Posterior vena cava (tissue), 2 donors: ENCODE measurements at regions not wholly inside any gene's neighbourhood (a gene's known extent, or its start where the extent isn't known, plus 50 kb on each side); places are given as distances from the start of the nearest gene placed in this dataset.
"Not testable (repeated sequence)": the region's sequence is repeated elsewhere in the genome, so short reads cannot be mapped to it uniquely, and the experiment has no call there.

Source experiments
- DNase-seq: peaks from one replicate; pipeline ENCODE4 v3.0.0-alpha.2; 2020; ENCODE audit warnings: low spot score
- intact Hi-C, 2 donors: fragments of 100-400 bp; cut with DNase I; formaldehyde crosslinking; loops; one replicate each; pipeline versions ENCODE4 v1.14.1 to v1.14.2; 2022 to 2023
- donor health status: DM: yes; HTN: yes; CAD: no.
- donor health status: DM: yes; HTN: yes; CAD: no.

- intact Hi-C loops: no loop called here
- no peak for DNase-seq
Observed at GRCh38 chr6:84847390-84848160, 83.2 kb upstream of the TBX18 start.

DNA sequence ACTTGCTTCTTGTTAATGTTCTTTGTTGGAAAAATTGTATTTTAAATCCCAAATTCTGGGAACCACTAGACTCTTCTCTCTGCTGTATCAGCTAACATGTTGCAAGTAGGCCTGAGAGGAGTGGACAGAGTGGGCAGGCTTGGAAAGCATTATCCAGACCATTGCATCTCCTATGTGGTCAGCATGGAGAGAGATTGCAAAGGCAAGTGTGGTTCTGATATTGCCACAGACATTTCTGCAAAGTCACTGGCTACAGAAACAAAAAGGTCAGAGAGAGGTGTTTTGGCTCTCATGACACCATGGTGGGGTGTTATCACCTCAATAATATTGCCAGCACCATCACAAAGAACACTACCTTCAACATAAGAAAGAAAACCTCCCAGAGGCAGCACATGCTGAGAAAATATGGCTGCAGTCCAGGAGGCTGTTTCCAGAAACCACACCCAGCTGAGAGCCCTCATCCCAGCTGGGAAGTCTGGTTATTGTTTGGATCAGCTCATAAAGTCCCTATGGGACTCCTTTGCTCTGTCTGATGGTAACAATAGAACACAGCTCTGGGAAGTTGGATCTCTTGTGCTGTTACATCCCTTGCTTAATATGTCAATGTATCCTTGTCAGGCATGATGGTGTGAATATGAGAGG lies 78.2 kb upstream of the TBX18 start:
- DNase-seq: no peak
- intact Hi-C loops: no loop called here

- intact Hi-C loops, DNase-seq: not testable (repeated sequence)
Observed at GRCh38 chr6:84837068-84837866, 72.9 kb upstream of the TBX18 start.

GRCh38 chr6:84836366-84836765 lies 72.0 kb upstream of the TBX18 start:
- intact Hi-C loops: no loop called here
- no peak for DNase-seq

DNA sequence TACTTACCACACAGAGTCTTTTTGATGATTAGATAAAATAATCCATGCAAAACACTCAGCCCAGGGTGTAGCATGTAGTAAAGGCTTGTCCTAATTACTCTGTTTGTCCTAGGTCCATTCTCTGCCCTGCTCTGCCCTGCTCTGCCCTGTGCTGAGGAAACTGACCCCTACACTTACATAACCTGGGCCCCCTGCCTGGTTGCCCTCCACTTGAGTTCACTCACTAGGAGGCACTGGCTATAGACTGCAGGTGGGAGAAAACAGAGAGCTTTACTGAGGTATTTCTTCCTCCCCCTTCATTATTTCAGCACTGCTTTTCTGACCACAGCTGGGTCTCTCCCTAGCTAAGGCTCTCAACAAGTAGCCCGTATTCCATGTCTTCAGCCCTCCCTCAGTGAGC lies 70.9 kb upstream of the TBX18 start:
- intact Hi-C loops: no loop called here
- no peak for DNase-seq

- intact Hi-C loops: not testable (repeated sequence)
- peak; percentile 62 for DNase-seq
Observed at GRCh38 chr6:84831924-84832323, 67.5 kb upstream of the TBX18 start.

DNA sequence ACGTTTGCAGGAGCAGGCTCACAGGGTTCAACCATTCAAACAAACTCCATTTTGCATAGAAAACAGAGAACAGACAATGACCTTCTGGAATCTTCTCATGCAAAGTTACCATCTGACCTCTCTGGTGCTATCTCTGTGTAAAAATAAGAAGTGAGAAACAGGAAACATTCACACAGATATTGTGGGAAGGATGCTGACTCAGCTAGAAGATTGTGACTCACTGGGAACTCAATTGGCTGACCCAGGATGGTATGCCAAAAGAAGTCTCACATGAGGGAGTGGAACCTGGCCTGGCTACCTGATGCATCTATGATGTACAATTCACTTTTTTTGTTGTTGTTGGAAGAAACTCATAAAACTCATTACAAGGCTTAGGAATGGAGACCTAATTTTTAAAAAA lies 61.1 kb upstream of the TBX18 start:
- DNase-seq: no peak
- intact Hi-C loops: no loop called here

DNA sequence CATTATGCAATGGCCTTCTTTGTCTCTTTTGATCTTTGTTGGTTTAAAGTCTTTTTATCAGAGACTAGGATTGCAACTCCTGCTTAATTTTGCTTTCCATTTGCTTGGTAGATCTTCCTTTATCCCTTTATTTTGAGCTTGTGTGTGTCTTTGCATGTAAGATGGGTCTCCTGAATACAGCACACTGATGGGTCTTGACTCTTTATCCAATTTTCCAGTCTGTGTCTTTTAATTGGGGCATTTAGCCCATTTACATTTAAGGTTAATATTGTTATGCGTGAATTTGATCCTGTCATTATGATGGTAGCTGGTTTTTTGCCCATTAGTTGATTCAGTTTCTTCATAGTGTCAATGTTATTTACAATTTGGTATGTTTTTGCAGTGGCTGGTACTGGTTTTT lies 56.9 kb upstream of the TBX18 start:
- intact Hi-C loops, DNase-seq: not testable (repeated sequence)

- intact Hi-C loops: no loop called here
Observed at GRCh38 chr6:84816741-84817140, 52.3 kb upstream of the TBX18 start.

DNA sequence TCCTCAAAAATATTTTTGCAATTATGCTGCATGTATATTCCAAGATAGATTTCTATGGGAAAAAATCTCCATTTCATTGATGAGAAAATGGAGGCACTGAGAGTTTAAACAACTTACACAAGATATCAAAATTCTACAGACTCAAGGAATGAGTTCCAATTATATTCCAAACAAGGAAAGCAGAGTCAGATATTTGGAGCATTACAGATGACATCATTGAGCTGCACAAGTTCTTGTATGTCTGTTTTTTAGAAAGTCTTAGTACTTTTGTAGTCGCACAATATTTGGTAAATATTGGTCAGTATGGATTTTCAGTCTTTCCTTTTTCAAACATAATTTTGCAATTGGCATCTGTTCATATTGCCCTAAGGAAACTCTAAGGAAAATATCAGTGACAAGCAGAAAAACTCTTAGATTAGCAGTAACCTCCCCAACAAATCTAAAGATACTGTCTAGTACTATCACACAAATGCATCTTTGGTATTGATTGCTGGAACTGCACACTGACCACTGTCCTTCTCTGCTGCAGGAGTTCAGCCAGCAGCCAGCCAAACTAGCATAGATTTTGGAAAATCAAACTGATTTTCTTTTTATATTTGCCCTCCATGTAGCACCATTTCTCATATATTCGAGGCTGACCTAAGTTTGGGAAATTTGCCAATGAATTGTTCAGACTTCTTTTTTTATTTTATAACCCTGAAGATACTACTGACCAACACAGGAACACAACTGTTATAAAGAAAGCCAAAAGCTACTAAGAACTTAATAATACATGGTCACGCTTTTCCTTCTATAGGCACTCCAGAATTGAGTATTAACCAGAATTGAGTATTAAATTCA lies 51.7 kb upstream of the TBX18 start:
- no peak for DNase-seq
- intact Hi-C loops: no loop called here

More at GRCh38 chr6:84816741-84817140, 52.3 kb upstream of the TBX18 start:
- no peak for DNase-seq
